A673 (cell line): ENCODE measurements at regions not wholly inside any gene's neighbourhood (a gene's known extent, or its start where the extent isn't known, plus 50 kb on each side); places are given as distances from the start of the nearest gene placed in this dataset.

Experiments
- CTCF ChIP-seq: fragments of 300-800, 200-600 bp; sonication (generic); conservative IDR thresholded peaks from 2 replicates; pipeline ENCODE4 v1.5.1; 2017; ENCODE audit warnings: low read depth, mild to moderate bottlenecking, antibody characterized with exemption, low read length, moderate library complexity, mixed read lengths
- EZH2 ChIP-seq: fragments of 200-600 bp; sonication (generic); IDR thresholded peaks from 2 replicates; pipeline ENCODE4 v1.6.1; 2017; ENCODE audit warnings: borderline replicate concordance, low read depth, mild to moderate bottlenecking, mixed read lengths, antibody characterized with exemption, low read length; ENCODE audit not compliant: poor library complexity, severe bottlenecking

- no peak for TF ChIP-seq CTCF
- no peak for TF ChIP-seq EZH2
These were observed 351.9 kb downstream of the BCOR start for GRCh38 chrX:39745818-39746217.
